CD4-positive, alpha-beta T cell treated with Interleukin-2 at 100 ng/mL for 4 hours (primary cell): ENCODE measurements at regions not wholly inside any gene's neighbourhood (a gene's known extent, or its start where the extent isn't known, plus 50 kb on each side); places are given as distances from the start of the nearest gene placed in this dataset.

ENCODE experiments used
- DNase-seq: peaks from one replicate; pipeline ENCODE4 v3.0.0-alpha.2; 2020; ENCODE audit warnings: low spot score

DNA sequence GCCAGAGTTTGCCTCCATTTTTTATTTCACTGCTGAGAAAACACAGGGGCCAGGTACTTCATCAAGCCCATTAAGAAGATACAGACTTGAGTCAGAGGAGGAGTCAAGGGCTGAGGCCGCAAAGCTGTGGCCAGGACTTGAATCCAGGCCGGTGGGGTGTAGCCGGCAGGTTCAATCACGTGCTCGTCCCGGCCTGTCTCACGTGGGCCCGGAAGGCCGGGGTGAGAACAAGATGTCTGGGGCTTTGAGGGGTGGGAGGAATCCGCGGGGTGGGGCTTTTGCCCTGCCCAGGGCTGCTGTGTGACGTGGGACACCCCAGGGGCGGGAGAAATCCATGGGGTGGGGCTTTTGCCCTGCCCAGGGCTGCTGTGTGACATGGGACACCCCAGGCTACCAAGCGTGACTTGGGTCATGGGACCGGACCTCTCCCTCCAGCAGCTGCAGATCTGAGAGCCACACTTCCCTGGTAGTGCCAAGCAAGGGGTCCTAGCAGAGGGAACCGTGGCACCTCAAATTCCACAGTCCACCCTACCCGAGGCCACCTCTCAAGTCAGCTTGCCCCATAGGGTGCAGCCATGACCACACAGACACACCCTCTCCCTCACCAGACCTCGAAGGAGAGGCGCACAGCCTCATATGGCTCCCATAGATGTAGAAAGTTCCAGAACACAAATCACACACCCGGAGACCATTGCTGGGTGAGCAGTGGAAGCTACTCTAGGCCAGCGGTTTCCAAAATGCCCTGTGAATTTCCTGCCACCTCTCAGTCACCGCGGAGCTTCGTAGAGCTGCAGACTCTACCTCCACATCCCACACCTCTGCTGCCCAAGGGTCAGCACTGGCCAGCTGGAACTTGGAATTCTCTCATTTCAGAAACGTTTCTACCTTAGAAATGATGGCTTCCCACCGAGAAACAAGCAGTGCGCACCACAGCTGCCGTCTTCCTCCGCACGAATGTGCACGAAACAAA is 156.1 kb downstream of the DLL1 start:
- DNase-seq: no peak

DNA sequence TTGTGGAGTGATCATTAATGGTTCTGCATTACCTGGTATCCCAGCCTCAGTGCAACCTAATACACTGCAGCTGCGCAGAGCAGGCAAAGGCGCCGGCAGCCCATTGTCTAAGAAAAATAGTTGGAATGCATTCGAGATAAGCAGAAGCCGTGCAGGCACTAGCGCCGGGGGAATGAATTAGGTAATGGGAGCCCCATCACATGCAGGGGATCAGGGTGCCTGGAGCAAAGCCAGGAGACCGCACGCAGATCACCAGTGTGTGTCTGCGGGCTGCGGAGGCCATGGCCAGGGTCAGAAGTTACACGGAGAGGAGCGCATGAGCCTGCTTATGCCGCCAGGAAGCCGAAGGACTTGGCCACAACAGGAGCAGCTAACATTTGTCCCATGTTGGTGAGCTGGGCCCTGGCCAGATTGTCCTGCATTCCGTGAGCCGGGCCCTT is 156.8 kb downstream of the DLL1 start:
- DNase-seq: no peak

DNA sequence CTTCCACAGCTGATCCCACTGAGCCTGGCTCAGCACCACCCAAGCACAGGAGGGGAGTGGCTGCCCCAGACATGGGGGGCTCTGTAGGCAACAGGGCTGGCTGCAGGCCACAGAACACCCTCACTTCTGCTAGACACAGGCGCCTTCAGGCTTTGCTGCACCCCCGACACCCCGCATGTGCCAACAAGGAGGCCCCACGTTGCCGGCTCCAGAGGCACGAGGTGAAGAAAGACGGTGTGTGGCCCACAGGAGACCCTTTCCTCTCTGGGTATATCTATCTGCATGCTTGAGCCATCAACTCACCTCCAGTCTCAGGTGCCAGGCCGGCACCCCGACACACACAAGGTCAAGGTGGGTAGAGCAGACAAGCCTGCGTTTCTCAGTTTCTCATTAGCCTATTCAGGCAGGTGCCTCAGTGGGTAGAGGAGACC is 158.3 kb downstream of the DLL1 start:
- DNase-seq: no peak

DNA sequence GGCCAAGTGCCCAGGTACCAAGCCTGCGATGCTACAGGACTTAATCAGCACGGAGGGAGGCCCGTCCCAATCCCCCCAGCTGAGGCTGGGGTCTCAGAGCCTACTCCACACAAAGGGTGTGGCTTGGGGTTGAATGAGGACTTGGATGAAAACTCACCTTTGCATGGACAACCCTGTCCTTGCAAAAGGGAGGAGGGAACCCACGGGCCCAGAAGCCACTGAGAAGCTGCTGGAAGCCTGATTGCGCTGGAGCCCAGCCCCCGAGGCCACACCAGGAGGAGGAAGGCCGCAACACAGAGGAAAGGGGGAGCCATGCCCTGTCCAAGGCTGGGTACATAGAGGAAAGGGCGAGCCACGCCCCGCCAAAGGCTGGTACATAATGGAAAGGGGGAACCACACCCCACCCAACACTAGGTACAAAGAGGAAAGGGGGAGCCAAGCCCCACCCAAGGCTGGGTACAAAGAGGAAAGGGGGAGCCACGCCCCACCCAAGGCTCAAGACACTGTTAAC is 158.8 kb downstream of the DLL1 start:
- no peak for DNase-seq

DNA sequence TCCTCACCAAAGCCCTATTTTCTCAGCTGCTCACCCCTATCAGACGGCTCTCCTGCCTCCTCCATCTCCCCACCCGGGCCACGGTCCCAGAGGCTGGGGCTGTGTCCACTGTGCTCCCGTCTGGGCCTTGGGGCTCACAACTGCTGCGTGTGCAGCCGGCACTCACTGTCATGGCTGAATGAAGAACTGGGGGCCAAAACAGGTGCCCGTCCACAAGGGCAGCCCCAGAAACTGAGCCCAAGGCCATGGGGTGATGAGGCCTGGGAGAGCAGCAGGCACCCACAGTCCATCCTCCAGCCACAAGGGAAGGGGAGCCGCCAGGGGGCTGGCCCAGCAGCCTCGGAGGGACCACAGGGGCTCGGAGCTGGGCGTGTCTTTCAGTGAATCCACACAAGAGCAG is 159.5 kb downstream of the DLL1 start:
- DNase-seq: no peak

DNA sequence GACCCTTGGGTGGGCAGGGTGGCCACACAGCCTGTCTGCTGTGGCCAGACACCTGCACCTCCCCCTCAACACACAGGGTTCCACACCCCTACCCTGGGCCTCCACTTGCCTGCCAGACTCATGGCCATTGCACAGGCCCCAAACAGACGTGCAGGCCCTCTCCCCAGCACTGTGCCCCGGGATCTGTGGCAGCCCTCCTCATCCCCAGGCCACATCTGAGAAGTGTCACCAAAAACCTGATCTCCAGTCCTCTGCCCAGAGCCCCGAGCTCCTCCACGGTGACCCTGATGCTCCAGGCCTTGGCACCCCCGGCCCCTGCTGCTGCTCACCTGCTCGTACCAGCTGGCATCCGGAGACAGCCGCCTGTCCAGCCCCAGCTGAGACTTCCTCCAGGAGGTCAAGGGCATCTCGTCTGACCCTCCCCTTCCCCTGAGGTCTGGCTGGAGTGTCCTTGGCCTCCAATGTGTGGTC is 160.1 kb downstream of the DLL1 start:
- DNase-seq: no peak

DNA sequence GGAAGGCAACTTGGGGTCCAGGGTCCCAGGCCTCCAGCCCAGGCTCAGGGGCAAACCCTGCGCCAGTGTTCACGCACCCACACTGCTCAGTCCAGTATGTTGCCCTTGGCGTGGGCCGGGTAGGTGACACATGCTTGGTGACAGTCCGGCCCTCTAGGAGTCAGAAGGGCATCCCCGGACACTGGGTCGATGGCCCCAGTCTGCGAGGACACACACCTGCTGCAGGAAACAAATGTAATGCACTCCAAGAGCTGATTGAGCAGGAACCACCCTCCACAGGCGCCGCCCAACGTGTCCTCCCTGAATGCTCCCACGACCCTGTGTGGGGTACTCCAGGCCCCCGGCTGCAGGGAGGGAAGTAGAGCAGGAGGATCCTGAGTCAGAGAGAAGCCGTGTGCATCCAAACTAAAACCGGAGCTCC is 160.7 kb downstream of the DLL1 start:
- no peak for DNase-seq

DNA sequence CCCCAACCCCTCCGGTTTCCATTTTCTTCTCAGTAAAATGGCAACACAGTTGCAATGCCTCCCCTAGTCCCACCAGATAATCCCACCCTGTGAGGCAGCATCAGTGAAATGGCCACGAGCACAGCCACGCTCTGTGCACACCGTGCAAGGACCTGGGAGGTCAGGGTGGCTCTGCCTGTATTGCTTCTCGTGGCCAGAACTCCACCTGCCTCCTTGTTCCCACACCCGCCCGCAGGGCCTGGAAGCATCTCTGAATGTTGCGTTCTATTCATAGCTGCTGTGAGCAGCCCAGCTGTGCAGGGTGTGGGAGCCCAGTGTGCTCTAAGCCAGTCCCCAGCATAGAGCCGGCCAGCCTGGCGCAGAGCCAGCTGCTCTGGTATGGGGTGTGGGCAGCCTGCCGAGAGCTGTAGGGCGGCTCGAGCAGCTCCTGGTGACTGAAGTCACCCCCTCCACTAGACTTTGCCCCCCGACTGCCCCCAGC is 161.1 kb downstream of the DLL1 start:
- DNase-seq: no peak

DNA sequence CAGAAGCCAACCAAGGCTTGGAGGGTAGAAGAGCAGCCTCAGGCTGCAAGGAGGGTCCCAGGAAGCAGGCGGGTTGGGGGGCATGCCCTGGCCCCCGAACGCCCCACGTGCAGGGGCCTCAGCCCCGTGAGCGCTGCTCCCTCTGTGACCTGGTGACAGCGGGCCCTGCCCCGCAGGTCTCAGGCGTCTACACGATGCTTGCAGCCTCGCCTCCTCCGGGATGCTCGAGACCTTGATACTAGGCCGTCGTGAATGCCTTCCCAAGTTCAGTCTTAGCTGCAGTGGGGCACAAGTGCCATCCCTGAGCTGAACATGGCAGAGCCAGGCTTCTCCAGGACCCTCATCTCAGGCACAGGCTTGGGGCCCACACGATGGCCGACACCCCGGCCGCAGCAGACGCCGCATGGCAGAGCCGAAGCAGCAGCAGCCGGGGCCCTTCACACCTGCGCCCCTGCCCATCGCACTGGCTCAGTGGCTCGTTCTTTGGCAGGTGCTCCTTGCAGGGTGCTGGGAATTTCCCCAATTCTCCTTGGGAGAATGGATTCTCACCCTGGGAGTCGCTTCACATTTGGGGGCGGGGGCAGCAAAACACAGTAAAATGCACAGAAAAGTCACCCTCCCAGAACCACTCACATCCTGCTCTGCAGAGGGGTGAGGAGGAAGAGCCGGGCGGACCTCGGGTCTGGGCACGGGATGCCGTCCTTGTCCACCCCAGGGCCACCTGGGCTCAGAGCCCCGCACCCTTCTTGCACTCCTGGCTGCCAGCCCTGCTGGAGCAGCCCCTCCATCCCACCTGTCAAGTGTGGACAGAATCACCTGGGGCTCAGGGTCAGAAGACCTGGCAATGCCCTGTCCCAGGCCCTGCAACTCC is 161.8 kb downstream of the DLL1 start:
- DNase-seq: no peak

DNA sequence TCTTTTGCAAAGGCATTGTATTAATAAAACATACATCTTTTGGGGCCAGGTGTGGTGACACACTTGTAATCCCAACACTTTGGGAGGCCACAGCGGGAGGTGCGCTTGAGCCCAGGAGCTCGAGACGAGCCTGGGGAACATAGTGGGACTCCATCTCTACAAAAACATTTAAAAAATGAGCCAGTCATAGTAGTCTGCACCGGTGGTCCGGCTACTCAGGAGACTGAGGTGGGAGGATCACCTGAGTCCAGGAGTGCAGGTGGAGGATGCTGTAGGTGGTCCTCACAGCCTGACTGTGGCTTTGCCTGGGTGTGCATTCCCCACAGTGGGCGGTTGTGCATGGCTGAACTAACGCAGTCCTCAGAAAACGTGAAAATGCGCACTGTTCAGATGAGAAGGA is 162.5 kb downstream of the DLL1 start:
- no peak for DNase-seq

DNA sequence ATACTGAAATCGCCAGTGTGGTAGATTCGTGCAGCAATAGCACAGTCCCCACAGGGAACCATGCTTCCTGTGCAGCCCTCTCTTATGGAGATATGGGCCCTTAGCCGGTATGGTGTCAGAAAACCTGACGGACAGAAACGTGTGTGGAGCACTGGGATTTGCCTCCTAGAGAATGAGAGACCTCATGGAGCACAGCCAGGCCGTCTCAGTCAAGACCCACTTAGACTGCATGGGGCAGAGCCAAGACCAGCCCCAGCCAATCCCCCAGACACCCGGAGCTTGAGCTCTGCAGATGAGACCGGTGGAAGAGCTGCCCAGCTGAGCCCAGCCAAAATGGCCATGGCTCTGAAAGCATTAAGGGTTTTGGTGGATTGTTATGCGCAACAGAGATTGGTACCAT is 163.7 kb downstream of the DLL1 start:
- DNase-seq: no peak

DNA sequence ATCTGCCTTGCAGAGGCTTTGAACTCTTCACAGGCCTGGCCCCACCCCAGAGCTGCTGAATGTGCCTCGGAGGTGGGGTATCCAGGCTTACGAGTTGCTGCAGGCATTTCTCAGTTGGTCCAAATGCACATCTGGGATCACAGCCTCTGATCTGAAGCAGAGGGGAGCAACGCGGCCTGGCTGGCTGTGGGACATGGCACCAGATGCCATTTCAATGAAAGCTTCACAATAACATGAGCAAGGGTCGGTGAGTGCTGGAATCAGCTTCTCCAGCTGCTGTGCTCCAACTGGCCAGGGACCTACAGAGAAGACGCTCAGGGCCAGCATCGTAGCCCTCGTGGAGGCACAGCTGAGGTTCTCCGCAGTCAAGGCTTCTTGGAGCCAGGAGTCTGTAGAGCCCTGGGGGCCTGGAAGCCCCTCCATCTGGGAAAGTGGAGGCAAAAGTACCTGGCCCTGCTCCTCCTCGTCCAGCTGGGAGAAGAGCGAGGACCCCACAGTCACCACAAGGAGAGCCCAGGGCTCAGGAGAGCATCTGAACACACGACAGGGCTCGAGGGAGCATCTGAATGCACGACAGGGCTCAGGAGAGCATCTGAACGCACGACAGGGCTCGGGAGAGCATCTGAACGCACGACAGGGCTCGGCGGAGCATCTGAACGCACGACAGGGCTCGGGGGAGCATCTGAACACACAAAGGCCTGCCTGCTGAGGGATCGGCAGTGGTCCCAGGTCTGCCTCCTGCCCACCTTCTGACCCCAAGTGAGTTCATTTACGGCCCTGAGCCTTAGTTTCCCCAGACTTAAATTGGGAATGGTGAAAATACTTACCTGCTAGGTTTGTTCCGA is 165.2 kb downstream of the DLL1 start:
- DNase-seq: no peak

DNA sequence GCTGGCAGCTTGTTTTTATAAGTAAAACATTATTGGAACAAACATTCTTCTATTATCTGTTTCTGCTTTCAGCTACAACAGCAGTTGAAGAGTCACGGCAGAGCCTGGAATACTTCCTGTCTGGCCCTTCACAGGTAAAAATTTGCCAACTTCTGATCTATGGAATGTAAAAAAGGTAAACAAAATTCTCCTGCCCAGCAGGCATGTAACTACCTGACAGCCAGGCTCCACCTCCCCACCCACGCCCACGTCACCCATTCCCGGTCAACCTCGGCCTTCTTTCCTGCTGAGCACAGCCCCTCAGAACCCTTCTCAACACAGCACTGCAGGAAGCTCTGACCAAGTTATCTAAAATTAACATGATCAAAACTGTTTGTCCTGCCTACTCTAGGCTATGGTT is 166.0 kb downstream of the DLL1 start:
- DNase-seq: no peak

DNA sequence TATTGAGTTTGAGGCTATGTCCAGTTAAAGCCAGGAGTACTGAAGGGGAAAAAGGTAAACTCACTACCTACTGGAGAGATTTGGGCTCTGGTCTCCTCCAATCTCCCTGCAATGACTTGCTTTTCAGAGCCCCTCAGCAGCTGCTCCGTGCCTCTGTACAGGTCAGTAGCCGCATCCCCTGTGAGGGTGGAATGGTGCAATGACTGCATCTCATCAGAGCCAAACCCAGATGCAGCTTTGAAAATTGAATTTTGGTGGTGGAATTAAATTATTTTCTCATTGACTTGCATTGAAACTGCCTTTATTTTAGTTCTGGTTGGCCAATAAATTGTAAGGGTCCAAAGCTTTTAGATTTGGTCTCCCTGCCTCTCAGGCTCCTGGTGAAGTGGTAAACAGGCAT is 166.7 kb downstream of the DLL1 start:
- no peak for DNase-seq

DNA sequence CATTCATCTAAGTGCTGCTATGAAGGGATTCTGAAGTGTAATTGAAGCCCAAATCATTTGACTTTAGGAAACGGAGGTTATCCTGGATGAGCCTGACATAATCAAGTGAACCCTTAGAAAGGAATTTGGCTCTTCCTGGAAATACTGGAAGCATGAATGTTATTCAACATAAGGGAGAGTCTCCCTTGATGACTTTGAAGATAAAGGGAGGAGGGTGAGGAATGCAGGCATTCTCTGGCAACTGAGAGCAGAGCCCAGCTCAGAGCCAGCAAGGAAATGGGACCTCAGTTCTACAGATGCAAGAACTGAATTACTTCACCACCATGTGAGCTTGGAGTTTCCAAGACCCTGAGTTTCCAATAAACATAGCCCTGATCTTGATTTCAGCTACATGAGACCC is 168.2 kb downstream of the DLL1 start:
- DNase-seq: no peak

DNA sequence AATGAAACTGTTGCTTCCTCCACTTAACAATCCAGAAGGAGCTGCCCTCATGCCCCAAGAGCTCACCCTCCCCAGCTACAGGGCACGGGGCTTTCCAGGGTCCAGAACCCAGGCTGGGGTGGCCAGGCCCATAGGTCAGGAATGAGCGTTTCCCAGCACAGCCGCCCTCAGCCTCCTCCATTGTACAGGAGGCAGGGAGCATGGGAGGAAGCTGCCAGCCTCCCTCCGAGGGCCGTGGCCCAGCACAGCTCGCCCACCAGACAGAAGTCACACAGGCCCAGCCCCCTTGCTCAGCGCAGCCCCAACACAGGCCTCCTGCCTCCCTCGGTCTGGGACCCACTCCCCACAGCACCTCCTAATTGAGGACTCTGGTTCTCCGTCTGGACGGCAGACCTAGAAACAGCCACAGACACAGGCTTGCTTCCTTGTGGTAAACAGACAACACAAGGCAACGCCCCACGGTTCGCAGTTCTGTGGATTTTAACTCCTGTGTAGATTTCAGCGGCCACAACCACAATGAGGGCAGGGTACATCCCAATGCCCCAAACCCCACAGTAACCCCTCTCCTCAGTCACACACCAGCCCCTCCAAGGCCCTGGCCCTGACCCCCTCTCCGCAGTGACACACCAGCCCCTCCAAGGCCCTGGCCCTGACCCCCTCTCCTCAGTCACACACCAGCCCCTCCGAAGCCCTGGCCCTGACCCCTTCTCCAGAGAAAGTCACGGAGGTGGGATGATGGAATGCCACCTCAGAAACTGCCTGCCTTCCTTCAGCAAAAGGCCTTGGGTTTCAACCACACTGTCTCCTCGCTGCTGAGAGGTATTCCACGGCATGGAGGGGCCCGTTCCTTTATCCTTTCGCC is 173.5 kb downstream of the DLL1 start:
- DNase-seq: no peak

DNA sequence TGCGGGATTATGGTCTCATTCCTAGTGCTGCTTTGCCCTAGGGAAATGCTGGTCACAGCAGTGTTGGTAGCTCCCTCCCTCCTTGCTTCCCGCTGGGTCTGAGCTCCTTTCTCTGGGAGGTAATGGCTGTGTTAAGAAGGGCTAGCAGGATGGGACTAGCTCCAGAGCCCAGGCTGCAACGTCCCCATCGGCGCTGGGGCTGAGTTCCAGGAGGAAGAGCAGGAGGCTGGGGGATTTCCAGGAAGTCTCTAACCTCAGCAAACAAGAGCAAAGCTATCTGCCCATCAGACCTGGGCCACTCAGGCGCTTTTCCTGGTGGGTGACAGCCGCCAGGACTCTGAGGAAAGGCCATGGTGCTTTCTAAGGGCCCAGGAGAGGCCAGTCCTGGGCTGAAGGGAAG is 174.2 kb downstream of the DLL1 start:
- DNase-seq: no peak

DNA sequence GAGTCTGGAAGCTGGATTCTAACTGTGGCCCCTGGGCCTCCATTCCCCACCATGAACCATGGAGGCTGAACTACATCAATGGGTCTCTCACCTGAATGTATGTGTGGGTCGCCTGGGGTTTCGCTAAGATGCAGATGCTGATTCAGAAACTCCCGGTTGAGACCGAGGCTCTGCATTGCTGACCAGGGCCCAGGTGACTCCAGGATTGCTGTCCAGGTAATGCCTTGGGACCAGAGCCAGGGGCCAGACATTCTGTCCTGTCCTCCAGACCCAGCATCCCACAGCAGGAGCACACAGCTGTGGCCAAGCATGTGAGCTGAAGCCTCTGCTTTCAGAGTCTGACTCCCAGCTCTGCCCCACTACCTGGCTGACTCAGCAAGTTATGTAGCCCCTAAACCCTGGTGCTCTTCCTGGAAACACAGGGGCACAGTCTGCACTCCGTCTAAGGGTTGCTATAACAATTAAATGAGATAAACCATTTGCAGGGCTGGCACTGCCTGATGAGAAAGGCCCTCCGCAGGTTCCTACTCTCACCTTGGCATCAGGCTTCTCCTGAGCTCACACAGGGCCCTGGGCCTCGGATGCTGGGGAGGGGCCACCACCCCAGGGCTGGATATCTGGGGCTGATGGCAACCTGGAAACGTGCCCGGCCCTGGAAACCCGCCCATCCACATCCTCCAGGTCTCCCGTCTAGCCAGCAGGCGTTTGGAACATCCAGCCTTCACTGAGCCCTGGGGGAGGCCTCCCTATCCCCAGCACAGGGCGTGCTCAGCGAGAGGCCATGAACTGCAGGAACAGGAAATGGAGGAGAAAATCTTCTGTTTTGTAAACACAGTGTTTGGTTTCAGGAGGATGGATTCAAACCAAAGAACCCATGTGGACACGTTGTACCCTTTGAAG is 175.7 kb downstream of the DLL1 start:
- DNase-seq: no peak

DNA sequence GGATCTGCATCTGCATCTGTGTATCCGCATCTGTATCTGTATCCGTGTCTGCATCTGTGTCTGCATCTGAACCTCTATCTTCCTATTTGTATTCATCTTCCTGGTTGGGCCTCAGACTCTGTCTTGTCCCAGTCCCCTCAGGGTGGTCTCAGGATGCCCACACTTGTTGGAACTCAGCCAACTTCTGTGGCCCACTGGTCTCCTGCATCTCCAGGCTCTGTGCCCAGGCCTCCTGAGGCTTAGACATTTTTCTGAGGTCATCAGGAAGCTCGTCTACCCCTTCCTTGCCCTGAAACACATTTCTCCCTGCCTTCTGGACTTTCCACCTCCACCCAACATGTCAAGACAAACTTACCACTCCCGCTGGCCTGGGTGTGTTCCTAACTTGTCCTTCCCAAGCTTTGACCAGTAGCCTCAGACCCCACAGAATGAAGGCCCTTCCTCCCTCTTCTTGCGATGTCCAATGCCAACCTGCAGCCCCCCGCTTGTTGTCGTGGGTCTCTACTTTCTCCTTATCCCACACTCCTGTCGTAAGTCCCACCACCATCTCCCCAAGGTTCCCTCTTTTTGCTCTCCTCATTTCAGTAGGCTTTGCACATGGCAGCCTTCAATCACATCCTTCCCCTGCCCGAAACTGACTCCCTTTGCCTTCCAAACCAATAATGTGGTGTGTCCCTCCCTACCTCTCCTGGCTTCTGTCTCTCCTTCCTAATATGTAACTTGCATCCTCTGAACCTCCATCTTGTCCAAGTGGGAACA is 176.5 kb downstream of the DLL1 start:
- DNase-seq: no peak
